MM.1S (cell line): ENCODE measurements at regions not wholly inside any gene's neighbourhood (a gene's known extent, or its start where the extent isn't known, plus 50 kb on each side); places are given as distances from the start of the nearest gene placed in this dataset.

Experiments
- DNase-seq: peaks from one replicate; pipeline ENCODE4 v3.0.0-alpha.2; 2015
- H2AFZ ChIP-seq: fragments of 300-600 bp; sonication (generic); 2 replicates; pipeline ENCODE4 v1.6.0; 2016; ENCODE audit warnings: antibody characterized with exemption, low read length
- H3F3A ChIP-seq: fragments of 300-600 bp; sonication (generic); 2 replicates; pipeline ENCODE4 v1.6.1; 2016; ENCODE audit warnings: mild to moderate bottlenecking, antibody characterized with exemption, low read length, moderate library complexity, mixed read lengths; ENCODE audit not compliant: insufficient read depth
- H3K27ac ChIP-seq: fragments of 300-600 bp; sonication (generic); 2 replicates; pipeline ENCODE4 v1.5.1; 2016; ENCODE audit warnings: mild to moderate bottlenecking, low read length
- H3K27me3 ChIP-seq: fragments of 300-600 bp; sonication (generic); replicated peaks from 2 replicates; pipeline ENCODE4 v1.6.0; 2016; ENCODE audit warnings: low read length; ENCODE audit not compliant: insufficient read depth
- H3K36me3 ChIP-seq: fragments of 300-600 bp; sonication (generic); replicated peaks from 2 replicates; pipeline ENCODE4 v1.6.1; 2016; ENCODE audit warnings: mild to moderate bottlenecking, low read length, mixed read lengths; ENCODE audit not compliant: insufficient read depth
- H3K4me1 ChIP-seq: fragments of 300-600 bp; sonication (generic); 2 replicates; pipeline ENCODE4 v1.6.1; 2016; ENCODE audit warnings: low read length, mixed read lengths
- H3K4me2 ChIP-seq: fragments of 300-600 bp; sonication (generic); 2 replicates; pipeline ENCODE4 v1.6.0; 2016; ENCODE audit warnings: low read depth, low read length
- H3K4me3 ChIP-seq: fragments of 300-600 bp; sonication (generic); 2 replicates; pipeline ENCODE4 v1.5.1; 2016; ENCODE audit warnings: low read length, mixed read lengths
- H3K79me2 ChIP-seq: fragments of 300-600 bp; sonication (generic); 2 replicates; pipeline ENCODE4 v1.6.1; 2016; ENCODE audit warnings: mixed run types, low read length, mixed read lengths
- H3K9ac ChIP-seq: fragments of 300-600 bp; sonication (generic); 2 replicates; pipeline ENCODE4 v1.6.1; 2016; ENCODE audit warnings: low read length, mixed read lengths
- H3K9me2 ChIP-seq: fragments of 300-600 bp; sonication (generic); replicated peaks from 2 replicates; pipeline ENCODE4 v1.6.1; 2016; ENCODE audit warnings: mild to moderate bottlenecking, low read length, mixed read lengths; ENCODE audit not compliant: insufficient read depth
- H3K9me3 ChIP-seq: fragments of 300-600 bp; sonication (generic); replicated peaks from 2 replicates; pipeline ENCODE4 v1.6.1; 2016; ENCODE audit warnings: mild to moderate bottlenecking, low read length, mixed read lengths; ENCODE audit not compliant: insufficient read depth
- H4K20me1 ChIP-seq: fragments of 300-600 bp; sonication (generic); 2 replicates; pipeline ENCODE4 v1.6.1; 2016; ENCODE audit warnings: mild to moderate bottlenecking, low read length, moderate library complexity, mixed read lengths; ENCODE audit not compliant: insufficient read depth
- EZH2 ChIP-seq: fragments of 300-600 bp; sonication (generic); optimal IDR thresholded peaks from 2 replicates; pipeline ENCODE3; 2017; ENCODE audit warnings: low read depth, mild to moderate bottlenecking, antibody characterized with exemption, low read length, mixed read lengths
- EZH2phosphoT487 ChIP-seq: fragments of 300-600 bp; sonication (generic); IDR thresholded peaks from 2 replicates; pipeline ENCODE4 v1.6.1; 2018; ENCODE audit warnings: antibody characterized with exemption, low read length
- TF ChIP-seq, protein P1 (sequence below): fragments of 300-600 bp; sonication (generic); IDR thresholded peaks from 2 replicates; pipeline ENCODE4 v1.5.1; 2016; ENCODE audit warnings: antibody characterized with exemption, low read length, mixed read lengths

DNA sequence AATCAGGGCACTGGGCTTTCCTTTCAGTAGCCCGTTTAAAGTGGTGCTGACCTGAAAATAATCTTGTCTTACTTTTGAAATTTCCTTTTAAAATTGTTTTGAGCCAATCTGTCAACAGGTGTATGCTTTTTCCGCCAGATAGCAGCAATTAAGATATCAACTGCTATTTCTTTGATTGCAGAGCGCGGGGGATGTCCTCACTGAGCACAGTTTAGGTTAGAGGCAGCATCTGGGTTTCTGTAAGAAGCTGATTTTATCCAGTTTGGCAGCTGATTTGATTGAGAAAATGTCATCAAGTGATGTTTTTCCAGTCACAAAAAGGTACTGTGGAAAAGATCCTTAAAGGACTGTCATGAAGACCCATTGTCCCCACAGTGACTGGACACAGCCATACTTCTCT is 371.8 kb downstream of the ADAMTS20 start:
- Histone ChIP-seq H3F3A (no peaks in the 10 kb centered on the region), H3K4me1 (no peaks in the 10 kb centered on the region), H3K4me3 (no peak overlapping the region), H4K20me1 (no peaks in the 10 kb centered on the region), H3K36me3 (no peaks in the 10 kb centered on the region), H3K9me2 (no peaks in the 10 kb centered on the region), H3K79me2 (no peaks in the 10 kb centered on the region), H3K27me3 (no peaks in the 10 kb centered on the region), H3K27ac (no peak overlapping the region), H3K9ac (no peak overlapping the region), H3K9me3 (no peaks in the 10 kb centered on the region), H2AFZ (no peak overlapping the region), H3K4me2 (no peak overlapping the region)
- TF ChIP-seq EZH2phosphoT487 (no peak), EZH2 (no peak)
- TF ChIP-seq, protein P1, sequence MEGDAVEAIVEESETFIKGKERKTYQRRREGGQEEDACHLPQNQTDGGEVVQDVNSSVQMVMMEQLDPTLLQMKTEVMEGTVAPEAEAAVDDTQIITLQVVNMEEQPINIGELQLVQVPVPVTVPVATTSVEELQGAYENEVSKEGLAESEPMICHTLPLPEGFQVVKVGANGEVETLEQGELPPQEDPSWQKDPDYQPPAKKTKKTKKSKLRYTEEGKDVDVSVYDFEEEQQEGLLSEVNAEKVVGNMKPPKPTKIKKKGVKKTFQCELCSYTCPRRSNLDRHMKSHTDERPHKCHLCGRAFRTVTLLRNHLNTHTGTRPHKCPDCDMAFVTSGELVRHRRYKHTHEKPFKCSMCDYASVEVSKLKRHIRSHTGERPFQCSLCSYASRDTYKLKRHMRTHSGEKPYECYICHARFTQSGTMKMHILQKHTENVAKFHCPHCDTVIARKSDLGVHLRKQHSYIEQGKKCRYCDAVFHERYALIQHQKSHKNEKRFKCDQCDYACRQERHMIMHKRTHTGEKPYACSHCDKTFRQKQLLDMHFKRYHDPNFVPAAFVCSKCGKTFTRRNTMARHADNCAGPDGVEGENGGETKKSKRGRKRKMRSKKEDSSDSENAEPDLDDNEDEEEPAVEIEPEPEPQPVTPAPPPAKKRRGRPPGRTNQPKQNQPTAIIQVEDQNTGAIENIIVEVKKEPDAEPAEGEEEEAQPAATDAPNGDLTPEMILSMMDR, result no peak
- DNase-seq, result no peak

DNA sequence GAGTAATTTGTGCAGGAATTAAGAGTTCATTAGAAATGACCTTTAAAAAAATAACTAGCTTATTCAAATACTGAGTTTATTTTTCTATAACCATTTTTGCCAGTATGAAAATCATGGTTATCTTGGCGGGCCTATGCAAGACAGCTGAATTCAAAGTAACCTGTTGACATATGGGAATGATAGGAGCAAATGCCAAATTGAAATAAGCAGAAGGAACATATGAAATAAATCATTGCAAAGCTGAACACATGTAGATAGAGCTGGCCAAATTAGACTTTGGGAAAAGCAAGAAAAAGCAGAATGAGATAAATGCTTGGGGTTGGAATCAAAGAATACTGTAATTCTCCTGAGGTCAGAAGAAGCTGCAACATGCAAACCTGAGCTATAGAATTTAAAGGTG is 372.5 kb downstream of the ADAMTS20 start:
- Histone ChIP-seq H3K9me2 (no peaks in the 10 kb centered on the region), H3K4me2 (no peak overlapping the region), H3K9ac (no peak overlapping the region), H3K27ac (no peak overlapping the region), H3F3A (no peaks in the 10 kb centered on the region), H2AFZ (no peak overlapping the region), H3K79me2 (no peaks in the 10 kb centered on the region), H3K36me3 (no peaks in the 10 kb centered on the region), H3K4me3 (no peak overlapping the region), H3K9me3 (no peaks in the 10 kb centered on the region), H3K4me1 (no peaks in the 10 kb centered on the region), H3K27me3 (no peaks in the 10 kb centered on the region), H4K20me1 (no peaks in the 10 kb centered on the region)
- no peak for DNase-seq
- TF ChIP-seq, protein P1, result no peak
- TF ChIP-seq EZH2, result no peak
- no peak for TF ChIP-seq EZH2phosphoT487

DNA sequence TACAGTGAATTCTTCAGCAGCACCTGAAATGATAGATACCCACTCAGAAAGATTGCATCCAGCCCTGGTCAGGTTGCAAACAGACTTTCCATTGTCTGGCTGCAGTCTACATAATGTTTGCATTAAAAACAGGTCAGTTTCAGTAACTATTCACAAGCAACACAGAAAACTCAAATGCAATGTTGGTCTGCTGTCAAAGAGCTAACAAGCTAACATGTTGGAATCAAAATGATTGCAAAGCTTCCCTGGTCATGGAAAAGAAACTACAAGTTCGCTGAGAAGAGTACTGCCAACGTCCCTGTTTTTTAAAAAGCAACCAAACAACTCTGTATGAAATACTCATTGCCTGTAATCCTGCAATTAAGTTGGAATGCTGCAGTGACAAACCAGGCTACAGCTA is 374.7 kb downstream of the ADAMTS20 start:
- TF ChIP-seq, protein P1, result no peak
- no peak for TF ChIP-seq EZH2
- no peak for TF ChIP-seq EZH2phosphoT487
- no peaks in the 10 kb centered on the region for H3K27me3 ChIP-seq
- no peaks in the 10 kb centered on the region for H3K4me1 ChIP-seq

More for the DNA sequence above, 374.7 kb downstream of the ADAMTS20 start:
- Histone ChIP-seq H3K4me3 (no peak overlapping the region), H3F3A (no peaks in the 10 kb centered on the region), H3K9ac (no peak overlapping the region), H3K4me2 (no peak overlapping the region), H3K36me3 (no peaks in the 10 kb centered on the region), H3K9me2 (no peaks in the 10 kb centered on the region), H3K9me3 (no peaks in the 10 kb centered on the region), H3K27ac (no peak overlapping the region), H2AFZ (no peak overlapping the region), H4K20me1 (no peaks in the 10 kb centered on the region), H3K79me2 (no peaks in the 10 kb centered on the region)
- no peak for DNase-seq
